ENCODE measurements at regions not wholly inside any gene's neighbourhood (a gene's known extent, or its start where the extent isn't known, plus 50 kb on each side); places are given as distances from the start of the nearest gene placed in this dataset.
A peak's percentile ranks its signal among the peaks of the same experiment; 100 is the strongest.

DNA sequence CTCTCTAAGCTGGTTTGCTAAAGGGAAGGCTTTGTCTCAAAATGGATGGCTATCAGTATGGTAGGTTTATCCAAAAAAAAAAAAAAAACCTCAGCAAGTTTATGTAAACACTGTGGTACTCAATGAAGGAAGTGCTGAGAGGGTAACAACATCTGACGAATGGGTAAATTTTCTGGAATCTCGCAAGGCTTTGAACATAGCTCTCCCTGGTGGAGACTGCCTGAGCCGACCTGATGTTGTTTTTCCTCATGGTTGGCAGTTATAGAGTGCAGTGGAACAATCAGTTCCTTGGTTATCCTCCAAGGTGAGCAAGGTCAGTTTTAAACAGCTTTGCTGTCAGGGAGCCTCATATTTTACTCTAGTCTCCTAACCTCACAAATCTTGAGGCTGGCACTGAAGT, 94.6 kb downstream of the ZPLD1 start:
- DNase-seq = no peak

DNA sequence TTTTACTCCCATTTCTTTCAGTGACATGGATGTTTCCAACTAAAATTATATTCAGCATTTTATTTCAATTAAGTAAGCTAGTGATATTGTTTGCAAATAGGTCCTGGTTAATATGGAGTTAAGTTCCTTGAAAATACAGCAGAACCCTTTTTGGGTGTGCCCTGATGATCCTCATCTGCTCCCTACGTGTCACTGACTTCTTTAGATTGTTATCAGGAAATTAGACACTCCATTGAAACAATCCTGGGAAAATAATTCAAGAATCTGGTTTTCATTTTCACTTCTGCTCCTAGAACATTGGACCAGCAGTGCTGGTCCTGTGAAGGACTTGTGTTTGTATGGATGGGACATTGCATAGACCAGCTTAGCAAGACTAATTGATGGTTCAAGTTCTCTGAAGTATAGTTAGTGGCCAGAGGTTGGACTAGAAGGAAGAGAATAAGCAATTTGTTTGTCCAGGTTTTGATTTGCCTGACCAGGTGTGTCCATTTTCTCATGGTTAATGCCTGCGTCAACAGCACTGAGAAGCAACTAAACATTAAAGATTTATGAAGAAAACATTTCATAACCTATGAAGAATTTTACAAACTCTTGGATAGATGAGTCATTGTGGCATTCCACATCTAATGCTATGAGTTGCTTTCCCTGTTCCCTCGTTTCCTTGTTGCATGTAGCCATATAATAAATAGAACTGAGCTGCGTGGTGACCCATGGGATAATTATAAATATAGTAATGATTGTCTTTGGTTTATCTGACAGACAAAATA, 95.8 kb downstream of the ZPLD1 start:
- DNase-seq = no peak

DNA sequence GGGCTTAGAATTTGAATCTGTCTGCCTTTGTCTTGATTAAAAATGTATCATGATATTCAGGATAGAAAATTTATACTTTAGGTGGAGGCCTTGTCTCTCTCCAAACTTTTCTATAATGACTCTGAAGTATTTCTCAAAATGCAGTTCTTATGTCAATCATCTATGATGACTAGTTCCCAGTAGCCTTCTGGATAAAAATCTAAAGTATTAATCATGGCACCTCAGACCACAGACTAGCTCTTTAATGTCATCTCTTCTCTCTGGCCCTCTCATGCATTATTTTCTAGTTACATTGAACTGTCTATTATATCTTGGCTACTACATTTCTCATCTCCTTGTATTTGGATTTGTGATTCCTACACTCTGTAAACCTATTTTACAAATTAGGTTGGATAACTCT, 96.9 kb downstream of the ZPLD1 start:
- no peak for DNase-seq

DNA sequence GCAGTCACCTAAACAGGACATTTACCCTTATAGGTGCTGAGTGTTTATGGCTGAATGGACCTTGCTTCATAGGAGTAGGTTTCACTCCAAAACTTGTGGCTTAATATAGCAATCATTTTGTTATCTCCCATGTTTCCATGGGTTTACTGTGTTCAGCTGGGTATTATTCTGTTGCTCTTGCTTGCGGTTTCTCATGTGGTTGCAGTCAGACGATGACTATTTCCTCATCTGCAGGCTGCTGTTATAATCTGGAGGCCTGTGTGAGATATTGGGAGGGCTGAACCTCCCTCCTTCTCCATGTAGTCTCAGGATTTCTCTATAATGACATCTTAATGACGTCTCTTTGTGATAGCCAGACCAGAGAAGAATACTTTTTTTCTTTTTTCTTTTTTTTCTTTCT, 98.1 kb downstream of the ZPLD1 start:
- peak in 2 of 3 donors; percentile 5 to 23 for DNase-seq

DNA sequence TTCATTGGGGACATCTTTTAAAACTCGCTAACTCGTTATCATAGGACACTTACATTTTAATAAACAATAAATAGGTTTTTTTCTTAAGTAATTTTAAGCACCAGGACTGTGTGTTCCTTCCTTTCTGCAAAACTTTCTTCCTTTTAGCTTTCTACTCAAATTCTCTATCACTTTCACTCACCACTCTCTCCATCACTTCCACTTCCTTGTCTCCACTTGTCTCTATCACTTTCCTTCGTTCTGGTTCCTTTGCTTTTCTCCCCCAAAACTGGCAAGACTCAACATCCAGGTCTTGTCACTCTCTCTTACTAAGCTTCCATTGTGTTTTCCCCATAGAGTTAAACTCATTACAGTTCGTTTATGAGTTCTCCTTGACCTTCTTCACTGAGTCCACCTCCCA, 99.0 kb downstream of the ZPLD1 start:
- no peak for DNase-seq

DNA sequence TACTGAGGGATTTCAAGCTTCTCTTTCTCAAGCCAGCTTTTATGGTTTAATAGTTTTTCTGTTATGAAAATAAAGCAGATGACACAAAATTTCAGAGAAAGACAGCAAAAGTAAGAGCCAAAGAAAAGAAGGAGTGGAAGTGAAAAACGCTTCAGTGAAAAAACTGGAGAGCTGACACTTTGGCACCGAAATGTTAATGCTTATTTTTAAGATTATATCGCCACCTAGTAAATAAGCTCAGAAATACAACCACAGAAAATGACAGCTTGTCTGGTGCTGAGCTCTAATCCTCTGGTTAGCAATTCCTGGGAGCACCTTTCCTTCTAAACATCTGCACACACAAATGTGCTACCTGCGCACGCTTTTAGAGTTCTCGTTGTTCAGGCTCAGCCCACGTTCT, 101.6 kb downstream of the ZPLD1 start:
- peak; percentile 20 to 62 (median 59) for DNase-seq

DNA sequence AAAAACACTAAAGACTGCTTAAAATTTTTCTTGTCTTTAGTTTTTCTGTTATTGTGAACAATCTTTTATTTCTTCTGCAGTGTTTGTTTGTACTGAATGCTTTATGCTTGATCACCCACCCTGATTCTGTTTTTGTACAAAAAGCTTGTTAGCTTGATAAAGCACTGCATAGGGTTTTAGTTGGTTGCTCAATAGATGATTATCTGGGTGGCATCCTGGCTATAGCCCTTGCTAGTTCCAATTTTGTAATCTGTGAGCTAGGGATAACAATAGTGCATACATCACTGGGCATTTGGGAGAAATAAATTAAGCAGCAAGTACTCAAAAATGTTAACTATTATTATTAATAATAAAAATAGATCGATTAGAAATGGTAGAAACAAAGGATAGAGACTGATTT, 102.3 kb downstream of the ZPLD1 start:
- no peak for DNase-seq

DNA sequence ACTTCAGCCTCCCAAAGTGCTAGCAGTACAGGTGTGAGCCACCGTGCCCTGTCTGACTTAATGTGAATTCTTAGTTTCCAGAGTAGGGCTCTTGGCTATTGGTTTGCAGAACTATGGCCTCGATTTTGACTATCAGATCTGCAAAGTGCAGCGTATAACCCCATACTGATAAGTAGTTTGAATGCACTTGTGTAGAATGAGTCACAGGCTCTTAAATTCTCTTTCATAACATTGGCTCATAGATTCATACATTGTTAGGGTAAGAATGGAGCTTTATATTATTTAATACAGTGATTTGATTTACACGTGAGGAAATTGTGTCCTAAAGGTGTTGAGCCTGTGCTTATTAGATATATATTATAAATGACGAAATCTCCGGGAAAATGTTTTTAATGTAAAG, 109.9 kb downstream of the ZPLD1 start:
- no peak for DNase-seq

DNA sequence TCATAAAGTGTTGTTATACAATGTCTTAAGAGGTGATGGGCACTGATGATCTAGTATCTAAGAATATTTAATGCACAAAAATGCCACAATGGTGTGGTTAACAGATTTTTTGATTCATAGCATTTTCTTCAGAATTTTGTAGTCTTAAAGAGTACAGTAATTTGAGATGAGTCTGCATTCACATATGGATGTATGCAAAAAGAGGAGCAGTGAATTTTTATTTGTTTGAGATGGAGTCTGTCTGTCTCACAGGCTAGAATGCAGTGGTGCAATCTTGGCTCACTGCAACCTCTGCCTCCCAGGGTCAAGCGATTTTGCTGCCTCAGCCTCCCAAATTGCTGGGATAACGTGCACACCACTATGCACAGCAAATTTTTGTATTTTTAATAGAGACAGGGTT, 110.5 kb downstream of the ZPLD1 start:
- no peak for DNase-seq

DNA sequence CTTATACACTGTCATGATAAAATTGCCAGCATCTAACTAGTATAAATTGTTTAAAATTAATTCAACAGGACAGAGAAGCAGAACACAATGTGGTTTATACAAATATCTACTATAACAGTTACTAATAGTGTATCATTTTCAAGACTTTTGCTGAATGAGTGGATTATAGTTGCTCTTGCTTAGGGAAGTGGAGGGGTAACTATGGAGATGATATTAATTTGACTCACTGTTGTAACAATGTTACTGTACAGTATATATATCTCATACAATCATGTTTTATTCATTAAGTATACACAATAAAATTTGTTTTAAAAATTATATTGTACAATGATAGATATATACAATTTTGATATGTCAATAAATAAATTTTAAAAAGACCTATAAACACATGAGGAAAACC, 119.1 kb downstream of the ZPLD1 start:
- no peak for DNase-seq

DNA sequence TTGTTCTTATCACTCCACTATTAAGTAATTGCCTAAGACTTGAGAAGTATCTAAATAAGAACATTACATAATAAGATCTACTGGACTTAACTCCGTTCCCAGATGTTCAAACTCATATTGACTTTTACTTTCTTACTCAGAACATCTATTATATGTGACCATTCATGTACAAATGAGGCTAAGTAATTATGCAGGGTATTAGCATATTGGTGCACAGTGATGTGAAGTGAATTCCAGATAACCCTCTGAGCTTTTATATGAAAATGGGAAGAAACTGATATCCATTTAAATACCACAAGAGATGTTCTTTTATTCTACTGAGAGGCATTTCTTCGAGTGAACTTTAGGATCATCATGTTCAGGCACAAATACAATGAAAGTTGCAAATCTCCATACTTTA, 135.7 kb downstream of the ZPLD1 start:
- no peak for DNase-seq

DNA sequence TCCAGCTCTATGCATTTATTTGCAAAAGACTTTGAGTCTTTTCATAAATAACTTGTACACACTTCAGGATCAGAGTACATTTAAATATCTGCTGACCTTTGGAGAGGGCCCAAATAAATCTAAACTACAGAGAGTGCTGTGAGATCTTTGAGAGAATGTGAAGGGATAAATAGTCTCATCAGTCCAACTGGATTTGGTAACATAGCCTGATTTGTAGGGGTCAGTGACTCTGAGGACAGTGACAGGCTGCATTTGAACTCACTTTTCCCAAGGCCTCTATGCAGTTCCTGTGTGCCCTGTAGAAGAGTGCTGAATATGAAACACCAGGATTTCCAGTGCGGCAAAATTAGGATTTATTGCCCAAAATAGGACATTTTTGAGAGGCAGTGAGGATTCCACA, 136.2 kb downstream of the ZPLD1 start:
- no peak for DNase-seq

DNA sequence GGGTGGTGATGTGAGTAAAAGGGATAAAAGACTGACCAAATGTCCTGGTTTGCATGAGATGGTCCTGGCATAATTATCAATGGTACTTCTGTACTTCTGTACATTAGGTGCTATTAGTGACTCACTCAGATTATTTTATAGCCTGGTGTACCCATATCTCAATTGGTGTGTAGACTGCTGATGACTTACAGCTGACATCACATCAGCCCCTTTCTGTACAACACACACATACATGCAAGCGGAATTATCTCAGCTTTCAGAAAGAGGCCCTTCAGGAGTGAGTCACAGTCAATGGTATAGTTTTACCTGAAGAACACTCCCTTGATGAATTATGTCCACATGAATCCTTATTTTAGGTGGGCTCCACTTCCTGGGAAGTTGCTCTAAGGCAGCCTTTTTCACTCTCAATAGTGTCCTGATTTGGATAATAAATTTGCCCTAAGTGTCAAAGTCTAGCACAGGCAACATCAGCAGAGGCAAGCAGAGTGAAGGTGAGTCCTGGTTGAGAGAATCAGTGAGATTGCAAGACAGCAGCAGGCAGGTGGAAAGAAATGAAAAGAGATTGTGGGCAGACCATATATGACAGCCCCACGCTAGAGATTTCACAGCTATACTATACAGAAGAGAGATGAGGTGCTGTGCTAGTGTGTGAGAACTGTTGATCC, 137.0 kb downstream of the ZPLD1 start:
- no peak for DNase-seq

DNA sequence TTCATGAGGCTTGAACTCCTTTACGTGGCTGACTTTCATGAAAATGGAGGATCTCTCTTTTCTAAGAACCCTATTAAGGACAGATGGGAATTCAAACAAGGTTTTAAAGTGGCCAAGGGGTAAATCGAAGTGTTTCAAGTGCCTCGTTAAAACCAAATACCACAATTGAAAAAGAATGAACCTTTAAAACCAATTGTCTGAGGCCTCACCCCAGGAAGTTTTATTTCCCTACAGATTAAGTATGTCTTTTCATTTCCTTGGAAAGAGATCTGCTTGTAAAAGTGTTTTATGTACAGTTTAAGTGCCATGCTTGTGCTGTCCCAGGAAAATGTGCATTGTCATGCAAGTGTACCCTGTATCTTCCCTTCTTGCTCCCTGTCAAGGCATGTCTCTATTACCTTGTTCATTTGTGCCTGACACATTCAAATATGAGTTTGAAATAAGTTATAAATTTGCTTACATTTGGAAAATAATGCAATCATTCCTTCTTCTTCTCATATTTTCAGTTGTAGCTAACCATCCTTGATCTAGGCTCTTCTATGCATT, 138.7 kb downstream of the ZPLD1 start:
- DNase-seq = no peak

DNA sequence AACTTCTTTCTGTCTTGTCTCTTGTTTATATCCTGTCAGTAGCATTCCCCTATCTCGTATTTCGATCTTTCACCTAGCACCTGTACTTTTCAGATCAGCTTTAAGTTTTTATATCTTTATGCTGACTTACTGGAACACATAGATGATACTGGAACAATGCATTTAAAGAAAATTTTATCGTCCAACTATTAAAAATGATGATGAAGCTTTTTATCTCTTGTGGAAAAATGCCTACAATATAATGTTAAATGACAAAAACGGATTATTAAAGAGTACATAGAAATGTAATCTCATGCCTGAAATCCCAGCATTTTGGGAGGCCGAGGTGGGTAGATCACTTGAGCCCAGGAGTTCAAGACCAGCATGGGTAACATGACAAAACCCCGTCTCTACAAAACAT, 139.5 kb downstream of the ZPLD1 start:
- DNase-seq = no peak

DNA sequence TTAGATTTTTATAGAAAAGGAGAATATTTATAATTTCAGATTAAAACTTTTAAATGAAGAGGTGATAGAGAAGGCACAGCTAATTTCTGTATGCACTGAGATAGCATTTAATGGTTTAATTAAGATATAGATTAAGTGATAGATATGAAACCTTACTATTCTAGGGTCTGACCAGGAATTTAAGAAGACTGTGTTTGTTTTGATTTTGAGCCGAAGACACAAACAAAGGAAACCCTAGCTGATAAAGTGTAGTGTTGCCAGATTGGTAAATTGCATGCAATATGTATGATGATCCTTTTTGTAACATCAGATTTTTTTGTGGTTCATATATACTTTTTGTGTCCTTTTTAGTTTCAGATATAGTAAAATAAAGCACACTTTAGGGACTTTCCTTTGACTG, 141.8 kb downstream of the ZPLD1 start:
- DNase-seq = no peak

DNA sequence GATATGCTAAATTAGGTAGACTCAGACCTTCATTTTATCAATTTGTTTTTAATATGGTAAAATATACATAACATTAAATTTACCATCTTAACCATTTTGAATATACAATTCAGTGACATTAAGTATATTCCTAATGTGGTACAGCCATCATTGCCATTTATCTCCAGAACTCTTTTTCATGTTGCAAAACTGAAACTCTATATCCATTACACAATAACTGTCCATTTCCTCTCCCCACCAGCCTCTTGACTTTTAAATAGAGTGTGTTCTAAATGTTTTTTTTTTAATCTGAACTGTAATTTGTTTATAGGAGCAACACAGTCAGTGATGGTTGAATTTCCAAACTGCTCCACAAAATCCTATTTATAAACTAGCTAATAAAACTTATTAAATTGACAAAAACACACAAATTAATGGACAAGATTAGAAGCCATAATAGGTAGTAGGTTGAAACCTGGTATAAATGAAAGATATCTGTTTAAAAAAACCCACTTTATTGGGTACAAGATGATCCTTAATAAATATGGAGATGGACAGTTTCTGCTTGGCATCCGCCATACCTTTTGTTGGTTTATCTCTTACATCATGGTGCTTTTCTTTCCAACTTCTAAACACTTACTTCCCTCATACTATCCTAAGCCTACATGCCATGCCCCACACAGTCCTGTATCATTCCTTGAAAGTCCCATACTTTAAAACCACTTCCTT, 142.4 kb downstream of the ZPLD1 start:
- peak in 1 of 3 donors; percentile 1 for DNase-seq

DNA sequence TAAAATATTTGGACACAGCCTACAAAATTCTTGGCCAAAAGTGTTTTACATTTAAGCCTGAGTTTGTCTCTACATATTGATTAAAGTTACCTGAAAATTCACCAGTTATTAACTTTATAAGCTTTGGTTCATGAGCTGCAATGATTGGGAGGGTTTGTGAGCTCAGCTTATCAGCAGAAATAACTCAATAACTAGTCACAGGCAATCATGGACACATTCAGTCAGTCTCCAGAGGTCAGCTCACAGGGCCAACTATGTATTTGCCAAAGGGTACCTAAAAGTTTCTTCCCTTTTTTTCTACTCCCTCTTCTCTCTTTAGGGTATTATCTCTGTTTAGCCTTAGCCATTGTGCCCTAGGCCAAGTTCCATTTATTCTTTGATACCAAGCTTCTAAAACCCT, 145.9 kb downstream of the ZPLD1 start:
- no peak for DNase-seq

DNA sequence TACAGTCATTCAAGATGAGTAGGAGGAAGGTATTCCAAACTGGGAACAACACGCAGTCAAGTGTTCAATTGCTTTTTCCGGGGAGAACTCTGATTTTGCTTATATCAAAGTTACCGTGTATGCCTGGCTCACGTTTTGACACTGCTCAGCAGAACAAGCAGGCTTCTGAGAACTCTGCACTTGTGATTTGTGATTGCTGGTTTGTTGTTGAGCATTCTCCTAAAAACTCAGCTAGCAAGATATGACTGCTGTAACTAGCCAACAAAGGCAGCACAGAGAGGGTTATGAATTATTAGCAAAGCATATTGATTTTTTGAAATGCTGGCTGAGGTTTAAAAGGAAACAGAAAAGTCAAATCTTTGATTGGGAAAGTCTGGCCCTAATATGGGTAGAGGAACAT, 151.7 kb downstream of the ZPLD1 start:
- no peak for DNase-seq

DNA sequence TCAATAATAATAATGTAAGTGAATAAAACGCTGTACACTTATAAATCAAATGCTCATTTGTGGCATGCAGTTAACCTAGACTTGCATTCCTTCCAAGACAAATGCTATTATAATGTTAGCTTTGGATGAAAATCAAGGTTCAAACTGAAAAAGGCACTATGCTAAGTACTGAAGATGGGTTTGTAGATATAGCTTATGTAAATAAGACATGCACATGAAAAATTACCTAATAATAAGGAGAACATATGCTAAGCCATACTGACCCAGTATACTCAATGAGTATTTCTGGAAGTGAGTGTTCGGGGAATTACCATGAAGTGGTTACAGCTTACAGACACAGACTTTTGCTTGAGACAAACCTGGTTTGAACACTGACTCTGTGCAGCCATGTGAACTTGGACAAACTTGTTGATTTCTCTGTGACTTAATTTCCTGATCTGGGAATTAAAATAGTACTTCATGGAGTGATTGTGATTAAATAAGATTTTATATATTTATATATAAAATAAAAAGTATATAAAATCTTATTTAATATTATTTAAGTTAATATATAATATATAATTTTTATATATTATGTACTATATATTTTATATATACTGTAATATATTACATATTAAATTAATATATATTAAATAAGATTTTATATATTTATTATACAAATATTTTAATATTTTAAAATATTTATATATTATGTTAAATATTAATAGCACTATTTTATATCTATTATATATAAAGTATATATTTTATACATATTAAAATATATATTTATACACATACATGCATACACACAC, 159.2 kb downstream of the ZPLD1 start:
- DNase-seq = no peak

DNA sequence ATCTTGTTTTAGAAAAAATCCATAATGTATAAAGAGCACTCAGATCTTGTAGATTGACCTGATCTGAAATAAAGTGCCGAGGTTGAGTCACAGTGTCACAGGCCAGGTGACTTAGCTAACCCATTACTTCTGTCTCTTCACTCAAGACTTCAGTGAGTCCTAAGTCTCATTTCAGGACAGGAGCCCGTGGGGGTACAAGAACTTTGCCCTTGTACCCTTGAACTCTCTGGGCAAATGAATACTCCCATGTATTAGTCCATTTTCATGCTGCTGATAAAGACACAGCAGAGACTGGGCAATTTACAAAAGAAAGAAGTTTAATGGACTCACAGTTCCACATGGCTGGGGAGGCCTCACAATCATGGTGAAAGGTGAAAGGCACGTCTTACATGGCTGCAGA, 160.2 kb downstream of the ZPLD1 start:
- DNase-seq = no peak

DNA sequence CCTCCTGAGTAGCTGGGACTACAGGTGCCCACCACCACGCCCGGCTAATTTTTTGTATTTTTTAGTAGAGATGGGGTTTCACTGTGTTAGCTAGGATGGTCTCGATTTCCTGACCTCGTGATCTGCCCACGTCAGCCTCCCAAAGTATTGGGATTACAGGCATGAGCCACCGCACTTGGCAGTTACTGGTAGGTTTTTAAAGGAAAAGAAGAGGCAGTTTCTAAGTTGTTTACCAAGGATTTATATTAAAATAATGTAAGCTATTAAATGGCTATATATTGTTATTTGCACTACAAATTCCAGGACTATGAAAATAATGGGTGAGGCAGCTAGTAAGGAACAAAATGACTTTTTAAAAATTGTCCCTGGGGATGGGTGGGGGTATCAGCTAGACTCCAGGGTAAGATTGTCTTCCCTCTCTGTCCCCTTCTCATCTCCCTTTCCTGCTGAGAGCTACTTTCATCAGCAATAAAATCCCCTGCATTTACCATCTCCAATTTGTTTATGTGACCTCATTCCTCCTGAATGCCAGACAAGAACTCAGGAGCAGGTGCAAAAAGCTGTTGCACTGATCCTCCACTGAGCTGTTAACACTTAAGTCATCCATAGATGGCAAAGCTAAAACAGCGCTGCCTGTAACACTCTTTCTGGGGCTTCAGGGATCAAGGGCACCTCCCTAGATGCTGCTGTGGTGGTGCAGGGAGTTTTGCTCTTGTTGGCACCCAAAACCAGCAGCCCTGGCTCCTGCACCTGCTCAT, 165.2 kb downstream of the ZPLD1 start:
- no peak for DNase-seq

All from suppressor macrophage treated with lipopolysaccharide for 1 hour (primary cell).